Ecto neural progenitor cell (in vitro differentiated cells): ENCODE measurements at regions not wholly inside any gene's neighbourhood (a gene's known extent, or its start where the extent isn't known, plus 50 kb on each side); places are given as distances from the start of the nearest gene placed in this dataset.
A peak's percentile ranks its signal among the peaks of the same experiment; 100 is the strongest.

ENCODE experiments used
- DNase-seq: peaks from one replicate; pipeline ENCODE4 v3.0.0-alpha.2; 2018; ENCODE audit warnings: low spot score

GRCh38 chr2:158732573-158733429 lies 62.3 kb upstream of the DAPL1 start:
- DNase-seq, result no peak

- no peak for DNase-seq
Measured at GRCh38 chr2:158733430-158733755, 61.7 kb upstream of the DAPL1 start.

GRCh38 chr2:158734442-158734841 lies 60.7 kb upstream of the DAPL1 start:
- DNase-seq, result no peak

GRCh38 chr2:158735822-158736580 lies 59.1 kb upstream of the DAPL1 start:
- no peak for DNase-seq

GRCh38 chr2:158738363-158738762 lies 56.8 kb upstream of the DAPL1 start:
- no peak for DNase-seq

GRCh38 chr2:158740127-158740526 lies 55.0 kb upstream of the DAPL1 start:
- no peak for DNase-seq

- no peak for DNase-seq
Measured at GRCh38 chr2:158740621-158741020, 54.5 kb upstream of the DAPL1 start.

GRCh38 chr2:158741625-158742024 lies 53.5 kb upstream of the DAPL1 start:
- no peak for DNase-seq

- DNase-seq, result no peak
Measured at GRCh38 chr2:158742536-158742935, 52.6 kb upstream of the DAPL1 start.

- no peak for DNase-seq
Measured at GRCh38 chr2:158743466-158743865, 51.7 kb upstream of the DAPL1 start.

GRCh38 chr2:158743879-158744278 lies 51.2 kb upstream of the DAPL1 start:
- DNase-seq, result no peak

- peak; percentile 72 for DNase-seq
Measured at GRCh38 chr2:158745067-158745865, 49.9 kb upstream of the DAPL1 start.
